PC-3 (cell line): ENCODE measurements at regions not wholly inside any gene's neighbourhood (a gene's known extent, or its start where the extent isn't known, plus 50 kb on each side); places are given as distances from the start of the nearest gene placed in this dataset.

Experiments used
- ATAC-seq: fragments of 200-7000 bp; cut with Tn5 transposase; 2 replicates; pipeline ENCODE4 v1.9.1; 2020; ENCODE audit warnings: mild to moderate bottlenecking, moderate library complexity
- BruUV-seq: library from RNA; stranded (reverse); fragments of 400-500 nt; replicated peaks from 2 replicates; lab custom pipeline; 2021; lab: Mats Ljungman, UMichigan
- CTCF ChIA-PET: fragments of 300-600 bp; sonication (Branson Sonifier 250); formaldehyde crosslinking; loops from one replicate; lab custom pipeline; 2022; ENCODE audit warnings: antibody characterized with exemption; lab: Charles Lee
- POLR2A ChIA-PET: fragments of 300-600 bp; sonication (Branson Sonifier 250); formaldehyde crosslinking; loops from one replicate; lab custom pipeline; 2022; ENCODE audit warnings: antibody characterized with exemption; ENCODE audit not compliant: unreplicated experiment; lab: Charles Lee
- DNase-seq: peaks from one replicate; pipeline ENCODE4 v3.0.0-alpha.2; 2015
- H2AFZ ChIP-seq: fragments of 300-600 bp; sonication (generic); 2 replicates; pipeline ENCODE4 v1.6.0; 2016; ENCODE audit warnings: antibody characterized with exemption, low read length
- H3F3A ChIP-seq: fragments of 300-600 bp; sonication (generic); one replicate; pipeline ENCODE4 v1.6.0; 2017; ENCODE audit warnings: antibody characterized with exemption, low read length, control low read depth, mild to moderate bottlenecking; ENCODE audit not compliant: unreplicated experiment
- H3K27ac ChIP-seq: fragments of 300-600 bp; sonication (generic); 2 replicates; pipeline ENCODE4 v1.5.1; 2016; ENCODE audit warnings: mild to moderate bottlenecking, low read length
- H3K27me3 ChIP-seq: fragments of 300-600 bp; sonication (generic); 2 replicates; pipeline ENCODE4 v1.6.1; 2016; ENCODE audit warnings: low read length, mixed read lengths
- H3K36me3 ChIP-seq: fragments of 300-600 bp; sonication (generic); 2 replicates; pipeline ENCODE4 v1.6.1; 2016; ENCODE audit warnings: low read depth, mixed run types, low read length, mixed read lengths
- H3K4me1 ChIP-seq: fragments of 300-600 bp; sonication (generic); 2 replicates; pipeline ENCODE4 v1.5.1; 2016; ENCODE audit warnings: low read length; ENCODE audit not compliant: insufficient read depth
- H3K4me2 ChIP-seq: fragments of 300-600 bp; sonication (generic); 2 replicates; pipeline ENCODE4 v1.6.0; 2016; ENCODE audit warnings: low read length
- H3K4me3 ChIP-seq: fragments of 300-600 bp; sonication (generic); 2 replicates; pipeline ENCODE4 v1.5.1; 2016; ENCODE audit warnings: mild to moderate bottlenecking, low read length, mixed read lengths
- H3K79me2 ChIP-seq: fragments of 300-600 bp; sonication (generic); 2 replicates; pipeline ENCODE4 v1.6.1; 2017; ENCODE audit warnings: low read length, mixed read lengths
- H3K9ac ChIP-seq: fragments of 300-600 bp; sonication (generic); 2 replicates; pipeline ENCODE4 v1.6.0; 2016; ENCODE audit warnings: mild to moderate bottlenecking, low read length
- H3K9me2 ChIP-seq: fragments of 300-600 bp; sonication (generic); replicated peaks from 2 replicates; pipeline ENCODE4 v1.6.1; 2016; ENCODE audit warnings: mixed run types, low read length, mixed read lengths
- H3K9me3 ChIP-seq: fragments of 300-600 bp; sonication (generic); 2 replicates; pipeline ENCODE4 v1.6.1; 2016; ENCODE audit warnings: low read length, mixed read lengths
- H4K20me1 ChIP-seq: fragments of 300-600 bp; sonication (generic); 2 replicates; pipeline ENCODE4 v1.6.1; 2016; ENCODE audit warnings: low read length, mixed read lengths
- EZH2 ChIP-seq: fragments of 300-600 bp; sonication (generic); IDR thresholded peaks from one replicate; pipeline ENCODE4 v1.6.1; 2017; ENCODE audit warnings: antibody characterized with exemption, mild to moderate bottlenecking, low read length; ENCODE audit not compliant: unreplicated experiment
- EZH2phosphoT487 ChIP-seq: fragments of 300-600 bp; sonication (generic); IDR thresholded peaks from 2 replicates; pipeline ENCODE4 v1.6.1; 2018; ENCODE audit warnings: mild to moderate bottlenecking, antibody characterized with exemption, low read length, borderline replicate concordance
- intact Hi-C: fragments of 100-400 bp; cut with micrococcal nuclease; formaldehyde crosslinking; loops from 2 replicates; pipeline ENCODE4 v1.9.0; 2023
- TF ChIP-seq, protein P1 (sequence below): fragments of 300-600 bp; sonication (generic); conservative IDR thresholded peaks from 2 replicates; pipeline ENCODE4 v1.5.1; 2017; ENCODE audit warnings: antibody characterized with exemption, low read depth, mild to moderate bottlenecking, low read length

DNA sequence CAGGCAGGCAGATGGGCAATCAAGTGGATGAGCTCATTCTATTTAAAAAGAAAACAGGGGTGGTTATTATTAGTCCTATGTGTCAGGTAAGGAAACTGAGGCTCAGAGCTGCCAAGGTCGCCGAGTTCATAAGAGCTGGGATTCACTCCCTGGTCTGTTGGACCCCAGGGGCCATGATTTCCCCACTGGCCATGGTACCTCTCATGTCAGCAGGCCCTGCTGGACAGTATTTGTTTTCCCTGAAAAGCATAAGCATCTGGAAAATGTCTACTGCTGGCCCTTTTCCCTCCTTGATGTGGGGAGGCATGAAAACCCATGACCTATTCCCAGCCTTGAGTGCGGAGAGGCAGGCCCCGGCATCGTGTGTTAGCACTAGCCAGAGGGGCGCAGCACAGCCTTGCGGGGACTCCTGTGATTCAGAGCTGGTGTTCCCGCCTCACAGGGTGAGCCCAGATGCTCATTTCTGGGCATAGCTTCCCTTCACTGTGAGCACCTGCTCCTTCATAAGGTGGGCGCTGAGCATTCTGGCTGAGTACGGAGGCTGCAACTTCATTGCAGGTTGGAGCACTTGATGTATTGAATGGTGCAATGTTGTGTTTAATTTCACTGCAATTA is 617.5 kb downstream of the PTPRU start:
- H3F3A ChIP-seq, result no peaks in the 10 kb centered on the region
- peaks cover 13% of the 10 kb centered on the region for H3K27me3 ChIP-seq
- no peak overlapping the region for H3K9ac ChIP-seq
- H3K79me2 ChIP-seq, result no peaks in the 10 kb centered on the region
- no peaks in the 10 kb centered on the region for H4K20me1 ChIP-seq
- H3K27ac ChIP-seq, result no peak overlapping the region
- TF ChIP-seq EZH2 (no peak), EZH2phosphoT487 (no peak)
- TF ChIP-seq, protein P1, sequence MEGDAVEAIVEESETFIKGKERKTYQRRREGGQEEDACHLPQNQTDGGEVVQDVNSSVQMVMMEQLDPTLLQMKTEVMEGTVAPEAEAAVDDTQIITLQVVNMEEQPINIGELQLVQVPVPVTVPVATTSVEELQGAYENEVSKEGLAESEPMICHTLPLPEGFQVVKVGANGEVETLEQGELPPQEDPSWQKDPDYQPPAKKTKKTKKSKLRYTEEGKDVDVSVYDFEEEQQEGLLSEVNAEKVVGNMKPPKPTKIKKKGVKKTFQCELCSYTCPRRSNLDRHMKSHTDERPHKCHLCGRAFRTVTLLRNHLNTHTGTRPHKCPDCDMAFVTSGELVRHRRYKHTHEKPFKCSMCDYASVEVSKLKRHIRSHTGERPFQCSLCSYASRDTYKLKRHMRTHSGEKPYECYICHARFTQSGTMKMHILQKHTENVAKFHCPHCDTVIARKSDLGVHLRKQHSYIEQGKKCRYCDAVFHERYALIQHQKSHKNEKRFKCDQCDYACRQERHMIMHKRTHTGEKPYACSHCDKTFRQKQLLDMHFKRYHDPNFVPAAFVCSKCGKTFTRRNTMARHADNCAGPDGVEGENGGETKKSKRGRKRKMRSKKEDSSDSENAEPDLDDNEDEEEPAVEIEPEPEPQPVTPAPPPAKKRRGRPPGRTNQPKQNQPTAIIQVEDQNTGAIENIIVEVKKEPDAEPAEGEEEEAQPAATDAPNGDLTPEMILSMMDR, result no peak
- POLR2A ChIA-PET, result no interaction called here
- H3K4me1 ChIP-seq, result no peaks in the 10 kb centered on the region
- no TSS peak for BruUV-seq
- no peak overlapping the region for H3K4me2 ChIP-seq
- H3K4me3 ChIP-seq, result no peak overlapping the region
- no peaks in the 10 kb centered on the region for H3K9me2 ChIP-seq
- no peaks in the 10 kb centered on the region for H3K36me3 ChIP-seq
- ATAC-seq (no peak), DNase-seq (no peak)
- H3K9me3 ChIP-seq, result no peaks in the 10 kb centered on the region
- intact Hi-C loops, result no loop called here
- CTCF ChIA-PET, result no interaction called here
- no peak overlapping the region for H2AFZ ChIP-seq

DNA sequence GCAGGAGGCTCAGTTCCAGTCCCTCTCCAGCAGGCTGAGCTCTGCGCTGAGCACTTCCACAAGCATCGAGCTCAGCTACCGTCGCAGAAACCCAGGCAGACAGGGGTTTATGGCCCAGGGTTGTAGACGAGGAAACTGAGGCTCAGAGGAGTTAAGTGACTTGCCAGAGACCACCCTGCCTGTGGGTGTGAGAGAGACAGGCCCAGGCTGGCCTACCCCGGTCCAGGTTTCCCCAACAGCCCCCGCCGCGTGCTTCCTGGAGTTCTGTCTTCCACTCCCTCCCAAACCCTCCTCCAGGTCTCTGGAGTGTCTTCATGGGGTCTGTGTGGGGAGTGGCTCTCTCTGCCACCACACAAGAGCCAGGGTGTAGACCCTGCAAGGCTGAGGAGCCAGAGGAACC is 615.9 kb downstream of the PTPRU start:
- Histone ChIP-seq H3K4me3 (no peak overlapping the region), H2AFZ (no peak overlapping the region), H3K27ac (no peak overlapping the region), H3K79me2 (no peaks in the 10 kb centered on the region), H3K9me2 (no peaks in the 10 kb centered on the region), H3F3A (no peaks in the 10 kb centered on the region), H3K36me3 (no peaks in the 10 kb centered on the region), H3K9ac (no peak overlapping the region), H4K20me1 (no peaks in the 10 kb centered on the region), H3K9me3 (no peaks in the 10 kb centered on the region), H3K4me2 (no peak overlapping the region), H3K27me3 (peaks cover 13% of the 10 kb centered on the region), H3K4me1 (no peaks in the 10 kb centered on the region)
- intact Hi-C loops, result no loop called here
- ChIA-PET POLR2A (no interaction called here), CTCF (no interaction called here)
- ATAC-seq (no peak), DNase-seq (no peak)
- TF ChIP-seq EZH2phosphoT487, result no peak
- TF ChIP-seq EZH2, result no peak
- TF ChIP-seq, protein P1, result no peak
- no TSS peak for BruUV-seq

DNA sequence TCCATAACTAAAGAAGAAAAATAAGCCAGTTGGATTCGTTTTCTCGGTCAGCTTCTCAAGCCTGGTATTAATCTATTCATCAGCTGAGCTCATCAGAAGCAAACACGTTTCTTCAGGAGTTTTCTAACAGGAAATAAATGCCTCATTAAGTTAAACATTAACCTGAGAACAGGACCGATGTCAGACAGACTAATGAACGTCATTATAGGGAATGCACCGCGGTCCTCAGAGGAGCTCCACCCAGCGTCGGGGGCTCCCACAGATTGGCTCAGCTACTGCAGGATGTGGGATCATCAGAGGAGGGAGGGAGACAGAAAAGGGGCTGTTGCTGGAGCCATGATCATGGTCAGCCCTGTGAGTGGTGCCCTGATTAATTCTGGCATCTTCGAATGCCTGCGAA is 615.4 kb downstream of the PTPRU start:
- Histone ChIP-seq H3K4me3 (no peak overlapping the region), H3K79me2 (no peaks in the 10 kb centered on the region), H3K9me3 (no peaks in the 10 kb centered on the region), H3K36me3 (no peaks in the 10 kb centered on the region), H3K27me3 (peaks cover 13% of the 10 kb centered on the region), H3K9ac (no peak overlapping the region), H3F3A (no peaks in the 10 kb centered on the region), H3K27ac (no peak overlapping the region), H4K20me1 (no peaks in the 10 kb centered on the region), H3K4me1 (no peaks in the 10 kb centered on the region), H3K9me2 (no peaks in the 10 kb centered on the region), H3K4me2 (no peak overlapping the region), H2AFZ (no peak overlapping the region)
- peak; percentile 15 for DNase-seq
- CTCF ChIA-PET, result no interaction called here
- no peak for ATAC-seq
- no TSS peak for BruUV-seq
- POLR2A ChIA-PET, result no interaction called here
- intact Hi-C loops, result no loop called here
- no peak for TF ChIP-seq EZH2
- TF ChIP-seq, protein P1, result no peak
- TF ChIP-seq EZH2phosphoT487, result no peak
